ENCODE measurements at regions not wholly inside any gene's neighbourhood (a gene's known extent, or its start where the extent isn't known, plus 50 kb on each side); places are given as distances from the start of the nearest gene placed in this dataset.
"Not testable (repeated sequence)": the region's sequence is repeated elsewhere in the genome, so short reads cannot be mapped to it uniquely, and the experiment has no call there.

- Mint-ChIP-seq H3K27ac (no peak overlapping the region), H3K36me3 (no peaks in the 10 kb centered on the region), H3K4me3 (no peak overlapping the region), H3K4me1 (no peaks in the 10 kb centered on the region), H3K9me3 (no peaks in the 10 kb centered on the region), H3K27me3 (peaks cover 12% of the 10 kb centered on the region)
- CTCF ChIA-PET = no interaction called here
- no peak for DNase-seq
These were observed 692.8 kb upstream of the LRRN3 start for GRCh38 chr7:110397927-110398660.

- Mint-ChIP-seq H3K27me3 (peaks cover 12% of the 10 kb centered on the region), H3K4me3 (no peak overlapping the region), H3K27ac (no peak overlapping the region), H3K9me3 (no peaks in the 10 kb centered on the region), H3K36me3 (no peaks in the 10 kb centered on the region), H3K4me1 (no peaks in the 10 kb centered on the region)
- CTCF ChIA-PET = no interaction called here
- no peak for DNase-seq
These were observed 691.5 kb upstream of the LRRN3 start for GRCh38 chr7:110399421-110399820.

GRCh38 chr7:110400411-110400810, 690.5 kb upstream of the LRRN3 start:
- H3K27me3 Mint-ChIP-seq = peaks cover 5% of the 10 kb centered on the region

GRCh38 chr7:110407242-110407641, 683.7 kb upstream of the LRRN3 start:
- no peak for DNase-seq
- no peaks in the 10 kb centered on the region for H3K27me3 Mint-ChIP-seq
- H3K4me3 Mint-ChIP-seq = no peak overlapping the region
- H3K36me3 Mint-ChIP-seq = no peaks in the 10 kb centered on the region
- H3K27ac Mint-ChIP-seq = no peak overlapping the region
- no peaks in the 10 kb centered on the region for H3K4me1 Mint-ChIP-seq
- CTCF ChIA-PET = no interaction called here
- H3K9me3 Mint-ChIP-seq = no peaks in the 10 kb centered on the region

More at GRCh38 chr7:110400411-110400810, 690.5 kb upstream of the LRRN3 start:
- H3K9me3 Mint-ChIP-seq = no peaks in the 10 kb centered on the region
- no peaks in the 10 kb centered on the region for H3K36me3 Mint-ChIP-seq
- CTCF ChIA-PET = no interaction called here
- no peak overlapping the region for H3K4me3 Mint-ChIP-seq
- H3K27ac Mint-ChIP-seq = no peak overlapping the region
- H3K4me1 Mint-ChIP-seq = no peaks in the 10 kb centered on the region
- no peak for DNase-seq

GRCh38 chr7:110407706-110408105, 683.2 kb upstream of the LRRN3 start:
- Mint-ChIP-seq H3K36me3 (no peaks in the 10 kb centered on the region), H3K4me3 (no peak overlapping the region), H3K9me3 (no peaks in the 10 kb centered on the region), H3K27me3 (no peaks in the 10 kb centered on the region), H3K4me1 (no peaks in the 10 kb centered on the region), H3K27ac (no peak overlapping the region)
- DNase-seq = no peak
- CTCF ChIA-PET = no interaction called here

- DNase-seq = no peak
- Mint-ChIP-seq H3K36me3 (no peaks in the 10 kb centered on the region), H3K27me3 (no peaks in the 10 kb centered on the region), H3K9me3 (no peaks in the 10 kb centered on the region), H3K4me3 (no peak overlapping the region), H3K27ac (no peak overlapping the region), H3K4me1 (no peaks in the 10 kb centered on the region)
- CTCF ChIA-PET = no interaction called here
These were observed 678.3 kb upstream of the LRRN3 start for GRCh38 chr7:110412614-110413013.

- Mint-ChIP-seq H3K27me3 (no peaks in the 10 kb centered on the region), H3K4me3 (no peak overlapping the region), H3K27ac (no peak overlapping the region), H3K9me3 (no peaks in the 10 kb centered on the region), H3K36me3 (no peaks in the 10 kb centered on the region), H3K4me1 (no peaks in the 10 kb centered on the region)
- CTCF ChIA-PET = no interaction called here
- no peak for DNase-seq
These were observed 677.9 kb upstream of the LRRN3 start for GRCh38 chr7:110413038-110413437.

GRCh38 chr7:110417611-110418010, 673.3 kb upstream of the LRRN3 start:
- no peaks in the 10 kb centered on the region for H3K9me3 Mint-ChIP-seq
- no peaks in the 10 kb centered on the region for H3K4me1 Mint-ChIP-seq
- no peaks in the 10 kb centered on the region for H3K36me3 Mint-ChIP-seq
- DNase-seq = no peak
- no peak overlapping the region for H3K27ac Mint-ChIP-seq
- CTCF ChIA-PET = no interaction called here
- no peaks in the 10 kb centered on the region for H3K27me3 Mint-ChIP-seq
- H3K4me3 Mint-ChIP-seq = no peak overlapping the region

GRCh38 chr7:110418659-110419280, 672.2 kb upstream of the LRRN3 start:
- CTCF ChIA-PET = no interaction called here
- no peak overlapping the region for H3K4me3 Mint-ChIP-seq

GRCh38 chr7:110420788-110421187, 670.1 kb upstream of the LRRN3 start:
- DNase-seq = no peak
- Mint-ChIP-seq H3K4me1 (no peaks in the 10 kb centered on the region), H3K27me3 (no peaks in the 10 kb centered on the region), H3K9me3 (no peaks in the 10 kb centered on the region), H3K36me3 (no peaks in the 10 kb centered on the region), H3K4me3 (no peak overlapping the region), H3K27ac (no peak overlapping the region)
- CTCF ChIA-PET = no interaction called here

More at GRCh38 chr7:110418659-110419280, 672.2 kb upstream of the LRRN3 start:
- no peaks in the 10 kb centered on the region for H3K9me3 Mint-ChIP-seq
- H3K4me1 Mint-ChIP-seq = no peaks in the 10 kb centered on the region
- no peaks in the 10 kb centered on the region for H3K36me3 Mint-ChIP-seq
- no peak overlapping the region for H3K27ac Mint-ChIP-seq
- no peak for DNase-seq
- no peaks in the 10 kb centered on the region for H3K27me3 Mint-ChIP-seq

- H3K4me1 Mint-ChIP-seq = no peaks in the 10 kb centered on the region
- H3K4me3 Mint-ChIP-seq = no peak overlapping the region
- H3K27me3 Mint-ChIP-seq = no peaks in the 10 kb centered on the region
- H3K9me3 Mint-ChIP-seq = no peaks in the 10 kb centered on the region
- CTCF ChIA-PET = no interaction called here
- no peak overlapping the region for H3K27ac Mint-ChIP-seq
- DNase-seq = no peak
- no peaks in the 10 kb centered on the region for H3K36me3 Mint-ChIP-seq
These were observed 669.3 kb upstream of the LRRN3 start for GRCh38 chr7:110421490-110422241.

GRCh38 chr7:110432061-110432553, 658.8 kb upstream of the LRRN3 start:
- CTCF ChIA-PET = interaction anchor here (1.5 kb wide), 1 partner anchor 10 kb away, joined by 3 read pairs; no protein-coding TSS in a partner anchor
- no peaks in the 10 kb centered on the region for H3K9me3 Mint-ChIP-seq
- no peaks in the 10 kb centered on the region for H3K27me3 Mint-ChIP-seq
- no peaks in the 10 kb centered on the region for H3K36me3 Mint-ChIP-seq
- no peak for DNase-seq
- H3K4me1 Mint-ChIP-seq = no peaks in the 10 kb centered on the region
- H3K4me3 Mint-ChIP-seq = no peak overlapping the region
- no peak overlapping the region for H3K27ac Mint-ChIP-seq

- H3K27me3 Mint-ChIP-seq, DNase-seq, H3K4me3 Mint-ChIP-seq, H3K36me3 Mint-ChIP-seq, H3K27ac Mint-ChIP-seq, H3K9me3 Mint-ChIP-seq, CTCF ChIA-PET, H3K4me1 Mint-ChIP-seq: not testable (repeated sequence)
These were observed 652.0 kb upstream of the LRRN3 start for GRCh38 chr7:110438926-110439325.

GRCh38 chr7:110442381-110442837, 648.5 kb upstream of the LRRN3 start:
- H3K9me3 Mint-ChIP-seq = peaks cover 3% of the 10 kb centered on the region
- peak; percentile 30 for DNase-seq
- no peaks in the 10 kb centered on the region for H3K36me3 Mint-ChIP-seq
- H3K4me1 Mint-ChIP-seq = no peaks in the 10 kb centered on the region
- no peaks in the 10 kb centered on the region for H3K27me3 Mint-ChIP-seq
- no peak overlapping the region for H3K4me3 Mint-ChIP-seq
- CTCF ChIA-PET = interaction anchor here (1.0 kb wide), 1 partner anchor 10 kb away, joined by 3 read pairs; no protein-coding TSS in a partner anchor
- no peak overlapping the region for H3K27ac Mint-ChIP-seq

Data from activated naive CD4-positive, alpha-beta T cell treated with anti-CD3 and anti-CD28 coated beads, Interleukin-2, amount 10 ng/mL, durations not matched to agents 7 days and 5 days (primary cell).